ENCODE measurements at regions not wholly inside any gene's neighbourhood (a gene's known extent, or its start where the extent isn't known, plus 50 kb on each side); places are given as distances from the start of the nearest gene placed in this dataset.

- no peak for ATAC-seq (ENCODE audit: insufficient read depth, low read depth)
- Histone ChIP-seq H4K20me1 (ENCODE audit: insufficient read depth, low read length) (no peaks in the 10 kb centered on the region), H3K4me1 (ENCODE audit: insufficient read depth, low read length) (peaks cover 23% of the 10 kb centered on the region), H3K27ac (ENCODE audit: low read length) (no peak overlapping the region), H3K4me2 (ENCODE audit: insufficient read depth, low read length) (no peak overlapping the region), H3K9me3 (ENCODE audit: insufficient read depth, low read length, severe bottlenecking) (no peaks in the 10 kb centered on the region), H2AFZ (ENCODE audit: low read depth, low read length) (no peak overlapping the region), H3K79me2 (ENCODE audit: insufficient read depth, low read length) (no peaks in the 10 kb centered on the region), H3K36me3 (ENCODE audit: insufficient read depth, low read length) (no peaks in the 10 kb centered on the region), H3K9ac (ENCODE audit: low read depth, low read length) (no peak overlapping the region), H3K4me3 (ENCODE audit: low read depth in 1 of 2, low read length in 2 of 2) (no peak overlapping the region), H3K27me3 (ENCODE audit: insufficient read depth, low read length, poor library complexity) (no peaks in the 10 kb centered on the region)
- DNase-seq: no peak
- TF ChIP-seq EZH2 (IDR thresholded peaks at IDR 0.05; ENCODE audit: borderline replicate concordance, low read depth, low read length, severe bottlenecking) (no peak), CTCF (IDR thresholded peaks at IDR 0.05; ENCODE audit: borderline replicate concordance, extremely low read depth, low read length, poor library complexity, severe bottlenecking) (no peak)
Measured at GRCh38 chr9:109888695-109889094, 108.7 kb downstream of the PALM2AKAP2 start.

- Histone ChIP-seq H3K4me3 (ENCODE audit: low read depth in 1 of 2, low read length in 2 of 2) (no peak overlapping the region), H4K20me1 (ENCODE audit: insufficient read depth, low read length) (no peaks in the 10 kb centered on the region), H3K36me3 (ENCODE audit: insufficient read depth, low read length) (no peaks in the 10 kb centered on the region), H3K9me3 (ENCODE audit: insufficient read depth, low read length, severe bottlenecking) (no peaks in the 10 kb centered on the region), H3K27me3 (ENCODE audit: insufficient read depth, low read length, poor library complexity) (no peaks in the 10 kb centered on the region), H3K4me2 (ENCODE audit: insufficient read depth, low read length) (no peak overlapping the region), H3K9ac (ENCODE audit: low read depth, low read length) (no peak overlapping the region), H2AFZ (ENCODE audit: low read depth, low read length) (no peak overlapping the region), H3K27ac (ENCODE audit: low read length) (no peak overlapping the region), H3K4me1 (ENCODE audit: insufficient read depth, low read length) (peaks cover 23% of the 10 kb centered on the region), H3K79me2 (ENCODE audit: insufficient read depth, low read length) (no peaks in the 10 kb centered on the region)
- TF ChIP-seq CTCF (IDR thresholded peaks at IDR 0.05; ENCODE audit: borderline replicate concordance, extremely low read depth, low read length, poor library complexity, severe bottlenecking): no peak
- TF ChIP-seq EZH2 (IDR thresholded peaks at IDR 0.05; ENCODE audit: borderline replicate concordance, low read depth, low read length, severe bottlenecking): no peak
- ATAC-seq (ENCODE audit: insufficient read depth, low read depth) (peak; percentile 31; the same call in 1 of the 3 replicates), DNase-seq (no peak)
Measured at GRCh38 chr9:109889456-109889855, 109.5 kb downstream of the PALM2AKAP2 start.

GRCh38 chr9:109893241-109893640, 113.2 kb downstream of the PALM2AKAP2 start:
- DNase-seq (no peak), ATAC-seq (ENCODE audit: insufficient read depth, low read depth) (no peak)
- Histone ChIP-seq H3K4me2 (ENCODE audit: insufficient read depth, low read length) (no peak overlapping the region), H3K4me3 (ENCODE audit: low read depth in 1 of 2, low read length in 2 of 2) (no peak overlapping the region), H4K20me1 (ENCODE audit: insufficient read depth, low read length) (no peaks in the 10 kb centered on the region), H3K27me3 (ENCODE audit: insufficient read depth, low read length, poor library complexity) (no peaks in the 10 kb centered on the region), H3K9ac (ENCODE audit: low read depth, low read length) (no peak overlapping the region), H3K27ac (ENCODE audit: low read length) (no peak overlapping the region), H3K4me1 (ENCODE audit: insufficient read depth, low read length) (peaks cover 10% of the 10 kb centered on the region), H3K36me3 (ENCODE audit: insufficient read depth, low read length) (no peaks in the 10 kb centered on the region), H3K9me3 (ENCODE audit: insufficient read depth, low read length, severe bottlenecking) (no peaks in the 10 kb centered on the region), H2AFZ (ENCODE audit: low read depth, low read length) (no peak overlapping the region), H3K79me2 (ENCODE audit: insufficient read depth, low read length) (no peaks in the 10 kb centered on the region)
- TF ChIP-seq CTCF (IDR thresholded peaks at IDR 0.05; ENCODE audit: borderline replicate concordance, extremely low read depth, low read length, poor library complexity, severe bottlenecking): no peak

GRCh38 chr9:109894473-109894872, 114.5 kb downstream of the PALM2AKAP2 start:
- no peak for ATAC-seq (ENCODE audit: insufficient read depth, low read depth)
- H2AFZ ChIP-seq (ENCODE audit: low read depth, low read length): no peak overlapping the region
- no peak overlapping the region for H3K27ac ChIP-seq (ENCODE audit: low read length)

More at GRCh38 chr9:109894473-109894872, 114.5 kb downstream of the PALM2AKAP2 start:
- no peaks in the 10 kb centered on the region for H3K9me3 ChIP-seq (ENCODE audit: insufficient read depth, low read length, severe bottlenecking)
- H3K9ac ChIP-seq (ENCODE audit: low read depth, low read length): no peak overlapping the region
- H4K20me1 ChIP-seq (ENCODE audit: insufficient read depth, low read length): no peaks in the 10 kb centered on the region
- TF ChIP-seq CTCF (IDR thresholded peaks at IDR 0.05; ENCODE audit: borderline replicate concordance, extremely low read depth, low read length, poor library complexity, severe bottlenecking) (no peak), EZH2 (IDR thresholded peaks at IDR 0.05; ENCODE audit: borderline replicate concordance, low read depth, low read length, severe bottlenecking) (no peak)
- H3K4me3 ChIP-seq (ENCODE audit: low read depth in 1 of 2, low read length in 2 of 2): no peak overlapping the region
- DNase-seq: no peak
- H3K27me3 ChIP-seq (ENCODE audit: insufficient read depth, low read length, poor library complexity): no peaks in the 10 kb centered on the region
- H3K79me2 ChIP-seq (ENCODE audit: insufficient read depth, low read length): no peaks in the 10 kb centered on the region
- H3K4me2 ChIP-seq (ENCODE audit: insufficient read depth, low read length): no peak overlapping the region
- H3K36me3 ChIP-seq (ENCODE audit: insufficient read depth, low read length): no peaks in the 10 kb centered on the region
- H3K4me1 ChIP-seq (ENCODE audit: insufficient read depth, low read length): peaks cover 10% of the 10 kb centered on the region

Data from DND-41 (cell line).